Ascending aorta (tissue), 2 donors: ENCODE measurements at regions not wholly inside any gene's neighbourhood (a gene's known extent, or its start where the extent isn't known, plus 50 kb on each side); places are given as distances from the start of the nearest gene placed in this dataset.
A peak's percentile ranks its signal among the peaks of the same experiment; 100 is the strongest.

Experiments used
- DNase-seq, 2 donors: peaks; one replicate each; pipeline ENCODE4 v3.0.0-alpha.2; 2019; ENCODE audit warnings: low spot score in 2 of 2
- H3K27ac ChIP-seq, 2 donors: fragments of 200-600 bp; sonication (generic); one replicate each; pipeline ENCODE4 v1.5.1; 2016 to 2017; ENCODE audit warnings: mild to moderate bottlenecking in 1 of 2
- H3K27me3 ChIP-seq: fragments of 200-600 bp; sonication (generic); one replicate; pipeline ENCODE4 v1.5.1; 2017
- H3K36me3 ChIP-seq, 2 donors: fragments of 200-600 bp; sonication (generic); one replicate each; pipeline ENCODE4 v1.5.1; 2016
- H3K4me1 ChIP-seq, 2 donors: fragments of 200-600 bp; sonication (generic); one replicate each; pipeline ENCODE4 v1.5.1; 2016 to 2017; ENCODE audit warnings: mild to moderate bottlenecking in 1 of 2
- H3K4me3 ChIP-seq, 2 donors: fragments of 200-600 bp; sonication (generic); one replicate each; pipeline ENCODE4 v1.5.1; 2016 to 2017; ENCODE audit warnings: mild to moderate bottlenecking in 1 of 2
- H3K9me3 ChIP-seq, 2 donors: fragments of 200-600 bp; sonication (generic); one replicate each; pipeline ENCODE4 v1.5.1; 2016
- CTCF ChIP-seq, 3 experiments: fragments of 200-600 bp in 2 of 3; fragments of 450-650 bp in 1 of 3; sonication (generic) in 2 of 3; IDR thresholded peaks; one replicate each; pipeline ENCODE4 v1.5.1; 2016 to 2019; ENCODE audit warnings: antibody characterized with exemption in 3 of 3, mild to moderate bottlenecking in 1 of 3, moderate library complexity in 1 of 3
- intact Hi-C: fragments of 100-400 bp; cut with DNase I; formaldehyde crosslinking; loops from one replicate; pipeline ENCODE4 v1.15.1; 2023

GRCh38 chr7:130883928-130884327 lies 149.9 kb upstream of the KLF14 start:
- peaks cover 24 to 67% of the 10 kb centered on the region in 2 donors for H3K36me3 ChIP-seq
- H3K4me3 ChIP-seq = no peak overlapping the region
- no peaks in the 10 kb centered on the region for H3K27me3 ChIP-seq
- H3K27ac ChIP-seq = no peak overlapping the region
- intact Hi-C loops = no loop called here
- TF ChIP-seq CTCF (IDR thresholded peaks at IDR 0.05) = no peak
- H3K4me1 ChIP-seq = peaks cover 6 to 22% of the 10 kb centered on the region in 2 donors
- peak in 1 of 2 donors; percentile 53 for DNase-seq
- H3K9me3 ChIP-seq = no peaks in the 10 kb centered on the region

- no peaks in the 10 kb centered on the region for H3K9me3 ChIP-seq
- H3K27me3 ChIP-seq = no peaks in the 10 kb centered on the region
- TF ChIP-seq CTCF (IDR thresholded peaks at IDR 0.05) = no peak
- H3K4me1 ChIP-seq = peaks cover 6 to 27% of the 10 kb centered on the region in 2 donors
- H3K4me3 ChIP-seq = no peak overlapping the region
- H3K36me3 ChIP-seq = peaks cover 24 to 62% of the 10 kb centered on the region in 2 donors
- H3K27ac ChIP-seq = peak overlapping the region in 1 of 2 donors; percentile 2
- peak in 1 of 2 donors; percentile 50 for DNase-seq
- intact Hi-C loops = no loop called here
Observed at GRCh38 chr7:130884437-130885417, 150.7 kb upstream of the KLF14 start.

- Histone ChIP-seq H3K36me3 (peaks cover 32 to 52% of the 10 kb centered on the region in 2 donors), H3K27me3 (no peaks in the 10 kb centered on the region), H3K4me3 (no peak overlapping the region), H3K4me1 (peaks cover 13 to 35% of the 10 kb centered on the region in 2 donors), H3K27ac (peak overlapping the region; percentile 95 to 97), H3K9me3 (no peaks in the 10 kb centered on the region)
- peak in 1 of 2 donors; percentile 59 for DNase-seq
- no peak for TF ChIP-seq CTCF (IDR thresholded peaks at IDR 0.05)
- intact Hi-C loops = no loop called here
Observed at GRCh38 chr7:130886438-130887135, 152.6 kb upstream of the KLF14 start.

- Histone ChIP-seq H3K27me3 (no peaks in the 10 kb centered on the region), H3K36me3 (peaks cover 27 to 44% of the 10 kb centered on the region in 2 donors), H3K4me3 (no peak overlapping the region), H3K4me1 (peaks cover 13 to 37% of the 10 kb centered on the region in 2 donors), H3K9me3 (no peaks in the 10 kb centered on the region), H3K27ac (peak overlapping the region; percentile 95 to 97)
- no peak for TF ChIP-seq CTCF (IDR thresholded peaks at IDR 0.05)
- peak in 1 of 2 donors; percentile 64 for DNase-seq
- intact Hi-C loops = no loop called here
Observed at GRCh38 chr7:130887182-130887956, 153.4 kb upstream of the KLF14 start.

- Histone ChIP-seq H3K36me3 (peaks cover 25 to 38% of the 10 kb centered on the region in 2 donors), H3K4me3 (no peak overlapping the region), H3K27ac (peak overlapping the region; percentile 95 to 97), H3K27me3 (no peaks in the 10 kb centered on the region), H3K4me1 (peaks cover 16 to 43% of the 10 kb centered on the region in 2 donors), H3K9me3 (no peaks in the 10 kb centered on the region)
- intact Hi-C loops = no loop called here
- peak in 1 of 2 donors; percentile 58 for DNase-seq
- no peak for TF ChIP-seq CTCF (IDR thresholded peaks at IDR 0.05)
Observed at GRCh38 chr7:130887957-130888371, 154.0 kb upstream of the KLF14 start.
